ENCODE measurements at regions not wholly inside any gene's neighbourhood (a gene's known extent, or its start where the extent isn't known, plus 50 kb on each side); places are given as distances from the start of the nearest gene placed in this dataset.

DNA sequence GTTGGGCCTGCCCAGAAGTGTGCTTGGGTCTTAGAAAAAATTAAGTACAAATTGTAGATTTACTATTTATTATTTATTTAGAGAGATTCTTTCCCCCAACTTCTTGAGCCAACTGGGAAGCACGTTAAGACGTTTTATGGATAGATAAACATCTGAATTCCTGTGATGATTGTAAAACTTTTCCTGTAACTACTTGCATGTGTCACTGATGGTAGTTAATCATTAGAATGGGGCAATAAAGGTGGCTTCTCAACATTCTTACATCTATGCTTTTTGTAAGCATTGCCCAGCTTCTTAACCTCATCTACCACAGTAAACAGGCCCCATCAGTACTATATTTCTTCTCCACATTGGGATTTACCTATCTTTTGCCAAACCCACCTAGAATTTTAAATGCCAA is 559.8 kb downstream of the LMO4 start:
- DNase-seq, result no peak

DNA sequence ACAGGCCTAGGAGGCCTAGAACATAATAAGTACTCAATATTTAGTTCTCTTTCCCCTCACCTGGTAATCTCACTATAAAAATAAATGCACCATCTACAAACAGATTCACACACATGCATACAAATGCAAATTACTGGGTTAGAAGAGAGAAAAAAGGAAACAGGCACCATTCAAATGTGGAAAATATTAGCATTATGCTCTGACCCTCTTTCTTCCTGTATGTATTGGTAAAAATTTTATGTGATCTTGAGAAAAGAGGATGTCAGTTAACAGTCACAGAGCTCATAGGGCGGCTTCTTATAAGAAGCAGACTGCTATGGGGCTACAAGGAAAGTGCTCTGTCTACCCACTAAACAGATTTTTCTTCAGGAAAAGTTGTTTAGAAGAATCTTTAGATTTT is 565.4 kb downstream of the LMO4 start:
- DNase-seq, result no peak

GRCh38 chr1:87897481-87897880 is 568.8 kb downstream of the LMO4 start:
- no peak for DNase-seq

- no peak for DNase-seq
These were observed 569.8 kb downstream of the LMO4 start for GRCh38 chr1:87898431-87898830.

DNA sequence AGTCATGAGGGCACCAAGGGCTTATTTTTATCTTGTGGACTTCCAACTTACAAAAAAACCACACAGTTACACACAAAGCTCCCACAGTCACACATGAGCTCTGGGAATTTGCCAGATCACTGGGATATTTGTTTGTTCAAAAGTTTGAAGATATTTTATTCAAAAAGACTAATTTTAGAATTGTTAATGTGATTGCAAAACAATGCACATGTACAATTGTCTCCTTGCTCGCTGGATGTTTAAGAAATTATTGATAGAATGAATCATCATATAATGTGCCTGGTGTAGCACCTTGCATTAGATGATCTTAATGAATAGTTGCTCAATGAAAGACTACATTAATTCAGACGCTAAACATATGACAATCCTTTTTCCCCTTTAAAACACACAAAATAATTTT is 570.3 kb downstream of the LMO4 start:
- no peak for DNase-seq

DNA sequence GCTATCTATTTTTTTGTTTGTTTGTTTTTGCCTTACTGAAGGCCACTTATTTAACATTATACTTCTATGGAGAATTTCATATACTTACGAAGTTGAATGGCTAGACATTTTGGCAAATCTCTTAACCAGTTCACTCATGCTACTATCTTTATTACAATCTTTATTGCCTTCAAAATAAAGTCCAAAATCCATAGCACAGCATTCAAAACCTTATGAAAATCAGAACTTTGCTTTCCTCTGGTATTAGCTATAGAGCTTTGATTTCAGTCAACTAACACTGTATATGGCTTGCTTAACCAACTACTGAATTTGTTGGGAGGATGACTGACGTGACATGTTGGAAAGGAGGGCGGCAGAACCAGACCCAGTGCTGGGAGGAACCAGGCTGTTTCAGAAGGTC is 571.1 kb downstream of the LMO4 start:
- no peak for DNase-seq

- no peak for DNase-seq
These were observed 574.1 kb downstream of the LMO4 start for GRCh38 chr1:87902830-87903229.

DNA sequence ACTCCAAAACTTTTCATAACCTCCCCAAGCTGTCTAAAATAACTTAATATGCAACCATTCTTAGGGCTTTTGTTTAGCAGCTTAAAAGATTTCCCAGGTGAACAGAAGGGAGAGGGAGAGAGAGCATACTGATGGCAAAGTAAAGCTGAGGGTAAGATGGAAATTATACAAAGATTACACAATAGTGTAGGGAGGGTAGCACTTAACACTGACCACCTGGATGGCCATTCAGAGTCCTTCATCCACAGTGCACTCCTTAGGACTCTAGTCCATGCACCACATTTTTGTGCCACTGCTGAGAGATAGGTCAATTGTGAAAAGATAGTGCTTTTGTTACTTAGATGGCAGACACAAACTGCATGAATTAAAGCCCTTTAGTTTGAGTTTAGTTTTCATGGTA is 574.6 kb downstream of the LMO4 start:
- no peak for DNase-seq

GRCh38 chr1:87904651-87905050 is 576.0 kb downstream of the LMO4 start:
- no peak for DNase-seq

DNA sequence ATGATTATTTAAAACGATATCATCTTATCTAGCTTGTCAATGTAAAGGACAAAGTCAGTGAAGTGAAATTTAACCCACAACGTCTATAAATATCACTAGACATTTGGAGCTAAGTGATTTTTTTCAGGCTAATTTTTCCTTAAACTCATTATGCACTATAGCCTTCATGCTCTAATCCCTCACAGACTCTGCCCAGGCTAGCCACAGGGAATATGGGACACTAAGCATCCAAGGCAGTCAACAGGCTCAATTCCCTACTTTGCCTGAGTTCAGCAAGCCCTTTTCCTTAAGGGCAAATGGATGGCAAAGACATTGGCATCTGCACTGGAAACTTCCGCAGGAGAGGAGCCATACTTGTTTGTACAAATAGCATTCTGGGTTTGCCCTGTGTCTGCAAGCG is 577.0 kb downstream of the LMO4 start:
- no peak for DNase-seq

GRCh38 chr1:87906078-87906477 is 577.4 kb downstream of the LMO4 start:
- no peak for DNase-seq

DNA sequence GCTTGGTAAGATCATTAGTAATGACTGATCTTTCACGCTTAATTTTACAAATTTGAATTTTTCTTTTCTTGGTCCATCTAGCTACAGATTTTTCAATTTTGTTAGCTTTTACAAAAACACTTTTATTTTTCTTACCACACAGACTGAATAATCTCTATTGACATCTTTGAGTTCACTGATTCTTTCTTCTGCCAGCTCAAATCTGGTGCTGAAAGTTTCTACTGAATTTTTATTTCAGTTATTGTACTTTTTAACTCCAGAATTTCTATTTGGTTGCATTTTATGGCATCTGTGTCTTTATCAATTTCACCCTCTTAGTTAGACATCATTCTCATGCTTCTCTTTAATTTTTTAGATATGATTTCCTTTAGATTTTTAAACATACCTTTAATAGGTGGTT is 584.7 kb downstream of the LMO4 start:
- DNase-seq, result no peak

DNA sequence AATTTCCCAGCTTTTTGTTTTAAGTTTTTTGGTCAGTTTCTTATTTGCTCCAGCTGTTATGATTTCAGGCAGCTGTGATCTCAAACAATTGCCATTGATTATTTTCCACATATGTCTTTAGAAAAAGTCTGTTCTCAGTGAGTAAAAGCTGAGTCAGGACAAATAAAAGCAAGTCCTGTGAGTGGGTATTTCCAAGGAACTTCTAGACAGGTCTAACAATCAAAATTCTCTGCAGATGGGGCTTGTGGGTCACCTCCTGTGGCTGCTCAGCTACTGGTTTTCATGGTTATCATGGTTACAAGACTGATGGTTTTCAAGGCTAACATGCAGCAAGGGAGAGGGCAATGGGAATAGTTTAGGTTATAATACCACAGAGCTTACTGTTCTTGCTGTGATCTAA is 585.7 kb downstream of the LMO4 start:
- no peak for DNase-seq

- DNase-seq, result no peak
These were observed 587.1 kb downstream of the LMO4 start for GRCh38 chr1:87915771-87916170.

- DNase-seq, result no peak
These were observed 588.3 kb downstream of the LMO4 start for GRCh38 chr1:87916965-87917364.

GRCh38 chr1:87918398-87918797 is 589.7 kb downstream of the LMO4 start:
- no peak for DNase-seq

DNA sequence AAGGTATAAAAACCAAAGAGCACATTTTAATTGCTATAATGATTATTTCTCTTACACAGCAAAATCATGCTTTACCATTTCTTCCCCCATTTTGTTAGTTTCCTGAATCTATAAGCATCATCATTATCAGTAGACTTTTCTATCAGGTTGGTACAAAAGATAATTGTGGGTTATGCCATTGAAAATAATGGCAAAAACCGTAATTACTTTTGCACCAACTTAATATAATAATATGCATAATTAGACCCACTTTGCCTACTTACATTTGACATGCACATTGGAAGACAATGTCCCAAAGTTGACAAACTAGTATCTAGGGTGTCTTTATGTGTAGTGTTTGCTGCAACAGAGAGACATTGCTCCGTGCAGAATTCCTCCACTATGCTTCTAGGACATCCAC is 594.2 kb downstream of the LMO4 start:
- no peak for DNase-seq

DNA sequence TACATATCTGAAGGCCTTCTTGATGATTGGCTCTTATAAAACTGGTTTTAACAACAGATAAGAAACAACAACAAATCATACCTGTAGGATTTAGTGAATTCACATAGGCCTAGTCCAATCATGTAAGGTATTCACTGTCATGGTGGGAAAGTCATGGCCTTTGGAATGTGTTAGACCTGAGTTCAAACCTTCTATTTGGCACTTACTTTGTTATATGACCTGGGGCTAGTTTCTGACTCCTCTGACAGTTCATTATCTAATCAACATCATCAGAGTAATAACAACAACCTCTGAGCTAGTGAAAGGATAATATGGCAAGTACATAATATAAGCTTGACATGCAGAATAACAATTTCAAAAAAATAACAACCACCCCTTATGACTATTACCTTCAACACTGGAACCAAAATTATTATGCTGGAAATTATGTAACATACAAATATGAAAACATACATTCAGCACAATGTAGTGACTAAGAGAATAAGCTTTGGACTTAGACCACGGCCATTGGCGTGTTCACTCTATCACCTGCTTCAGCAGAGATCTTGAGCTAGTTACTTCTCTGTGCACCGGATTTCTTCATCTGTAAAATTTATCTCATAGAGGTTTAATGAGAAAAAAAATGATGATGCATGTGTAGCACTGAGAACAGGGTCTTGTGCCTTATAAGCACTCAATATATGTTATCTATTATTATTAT is 597.6 kb downstream of the LMO4 start:
- DNase-seq, result no peak

- no peak for DNase-seq
These were observed 598.2 kb downstream of the LMO4 start for GRCh38 chr1:87926921-87927320.

- no peak for DNase-seq
These were observed 599.0 kb downstream of the LMO4 start for GRCh38 chr1:87927391-87928280.

DNA sequence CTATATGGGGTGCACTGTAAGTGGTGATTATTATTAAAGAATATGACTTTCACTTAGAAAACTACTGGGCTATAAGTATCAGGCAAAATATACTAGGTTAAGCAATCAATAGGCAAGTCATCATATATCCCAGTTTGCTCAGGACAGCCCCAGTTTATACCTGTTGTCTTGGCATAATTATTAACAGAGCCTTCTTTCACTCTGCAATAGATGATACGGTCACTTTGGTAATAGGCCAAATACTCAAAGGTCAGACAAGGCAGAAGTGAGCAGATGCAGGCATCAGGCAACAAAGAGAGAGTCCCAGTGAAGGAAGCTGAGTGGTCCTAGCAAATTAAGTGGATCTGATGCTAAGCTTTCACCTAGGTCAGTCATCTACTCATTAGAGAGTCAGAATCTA is 599.9 kb downstream of the LMO4 start:
- DNase-seq, result no peak

GRCh38 chr1:87929906-87930305 is 601.2 kb downstream of the LMO4 start:
- DNase-seq, result no peak

GRCh38 chr1:87930796-87931195 is 602.1 kb downstream of the LMO4 start:
- no peak for DNase-seq

DNA sequence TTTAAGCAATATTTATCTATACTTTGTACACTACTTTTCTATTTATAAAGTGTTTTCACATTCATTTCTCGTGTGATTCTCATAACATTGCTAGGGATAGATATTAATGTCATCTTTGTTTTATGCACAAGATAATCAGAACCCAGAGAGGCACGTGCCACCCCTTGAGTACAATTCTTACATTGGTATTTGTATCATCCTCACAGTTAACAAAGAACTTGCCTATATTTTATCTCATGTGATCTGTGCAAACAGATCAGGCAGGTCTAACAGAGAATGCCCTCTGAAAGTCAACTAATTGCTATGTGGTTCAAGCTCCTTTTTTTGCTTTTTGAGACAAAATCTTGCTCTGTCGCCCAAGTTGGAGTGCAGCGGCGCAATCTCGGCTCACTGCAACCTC is 604.5 kb downstream of the LMO4 start:
- no peak for DNase-seq

- DNase-seq, result no peak
These were observed 606.5 kb downstream of the LMO4 start for GRCh38 chr1:87935130-87935529.

Measured in stimulated activated CD8-positive, alpha-beta memory T cell treated with anti-CD3 and anti-CD28 coated beads, Interleukin-4, amount 100 ng/mL, for 48 hours (primary cell).